GM21717 (cell line): ENCODE measurements at regions not wholly inside any gene's neighbourhood (a gene's known extent, or its start where the extent isn't known, plus 50 kb on each side); places are given as distances from the start of the nearest gene placed in this dataset.

Experiments used
- ATAC-seq: cut with Tn5 transposase; IDR thresholded peaks from one replicate; pipeline ENCODE4 v1.9.1; 2021; ENCODE audit warnings: mild to moderate bottlenecking, moderate library complexity; ENCODE audit not compliant: unreplicated experiment

DNA sequence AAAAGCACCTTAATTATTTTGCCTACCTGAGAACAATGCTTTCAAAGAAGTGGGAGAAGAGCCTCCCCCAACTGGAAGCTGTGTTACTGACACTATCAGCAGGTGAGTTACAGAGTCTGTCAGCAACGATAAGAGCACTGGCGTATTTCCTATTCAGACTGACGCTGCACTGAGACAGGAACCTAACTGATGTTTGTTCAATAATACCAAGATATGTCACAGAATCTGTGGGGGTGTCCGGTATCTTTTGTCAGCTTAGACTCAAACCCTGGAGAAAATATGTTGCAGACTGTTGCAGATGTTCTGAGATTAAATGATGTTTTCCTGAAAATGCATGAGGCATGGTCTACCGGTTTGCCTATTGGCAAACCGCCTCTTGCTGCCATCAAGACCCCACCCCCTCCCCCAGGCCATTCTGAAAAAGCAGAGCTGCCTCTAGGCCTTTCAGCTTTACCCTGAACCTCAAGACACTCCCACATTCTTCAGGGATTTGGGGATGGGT, 115.2 kb upstream of the KIT start:
- no peak for ATAC-seq

DNA sequence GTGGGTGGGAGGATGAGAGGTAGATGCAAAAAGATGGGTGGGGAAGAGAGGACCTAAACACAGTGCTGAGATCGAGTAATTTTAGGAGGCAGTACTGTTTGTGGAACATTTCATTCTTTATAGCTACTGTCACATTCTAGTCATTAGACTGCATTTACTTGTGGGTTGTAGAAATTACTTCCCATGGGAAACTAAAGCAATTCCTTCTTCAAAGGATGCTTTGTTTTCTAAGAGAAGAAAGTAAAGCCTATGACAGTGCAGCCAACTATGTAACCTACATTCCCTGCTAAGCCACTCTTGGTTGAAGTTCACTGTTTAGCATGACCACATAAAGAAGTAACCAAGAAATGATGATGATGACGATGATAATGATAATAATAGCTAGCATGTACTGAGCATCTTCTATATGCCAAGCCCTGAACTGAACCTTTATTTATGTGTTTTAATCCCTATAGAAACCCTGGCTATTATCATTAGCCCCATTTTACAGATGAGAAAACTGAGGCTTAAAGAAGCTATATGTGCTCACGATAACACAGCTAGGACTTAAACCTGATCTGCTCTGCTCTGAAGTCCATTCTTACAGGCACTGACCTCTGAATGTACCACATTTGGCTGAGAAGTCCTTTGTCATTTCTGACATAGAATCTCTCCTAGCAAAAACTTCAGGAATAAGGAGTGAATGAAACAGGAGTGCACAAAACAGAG, 114.5 kb upstream of the KIT start:
- ATAC-seq = no peak

DNA sequence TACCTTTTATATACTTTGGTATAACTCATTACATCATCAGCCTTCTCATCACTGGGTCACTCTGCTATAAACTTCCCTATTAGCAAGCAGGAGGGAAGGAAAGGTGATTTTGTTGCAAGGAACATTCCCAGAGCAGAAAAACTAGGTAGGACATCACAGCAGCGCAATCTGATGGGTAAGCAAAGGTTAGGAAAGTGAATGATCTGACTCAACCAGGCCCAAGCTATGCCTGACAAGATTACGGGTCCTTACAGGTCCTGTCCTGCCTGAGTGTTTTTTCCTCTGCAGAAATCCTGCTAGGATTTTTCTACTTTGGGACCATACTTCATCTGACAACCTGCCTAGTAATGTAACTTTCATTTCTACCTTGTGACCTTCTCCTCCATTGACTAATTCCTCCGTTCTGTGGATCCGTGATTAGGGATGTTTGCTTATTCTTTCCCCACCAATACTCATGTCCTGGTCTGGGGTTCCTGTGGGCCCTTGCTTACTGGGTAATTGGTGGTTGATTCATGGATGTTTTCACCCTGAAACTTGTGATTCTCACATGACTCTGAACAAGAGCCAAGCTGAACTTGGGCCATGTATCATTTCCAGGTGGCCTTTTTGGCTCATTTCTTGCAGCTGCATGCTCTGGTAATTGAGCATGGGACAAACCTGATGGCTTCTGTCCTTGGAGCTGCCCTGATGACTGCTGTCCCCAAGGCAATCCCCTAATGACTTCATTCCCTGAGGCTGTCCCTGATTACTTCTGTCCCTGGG, 111.9 kb upstream of the KIT start:
- no peak for ATAC-seq

DNA sequence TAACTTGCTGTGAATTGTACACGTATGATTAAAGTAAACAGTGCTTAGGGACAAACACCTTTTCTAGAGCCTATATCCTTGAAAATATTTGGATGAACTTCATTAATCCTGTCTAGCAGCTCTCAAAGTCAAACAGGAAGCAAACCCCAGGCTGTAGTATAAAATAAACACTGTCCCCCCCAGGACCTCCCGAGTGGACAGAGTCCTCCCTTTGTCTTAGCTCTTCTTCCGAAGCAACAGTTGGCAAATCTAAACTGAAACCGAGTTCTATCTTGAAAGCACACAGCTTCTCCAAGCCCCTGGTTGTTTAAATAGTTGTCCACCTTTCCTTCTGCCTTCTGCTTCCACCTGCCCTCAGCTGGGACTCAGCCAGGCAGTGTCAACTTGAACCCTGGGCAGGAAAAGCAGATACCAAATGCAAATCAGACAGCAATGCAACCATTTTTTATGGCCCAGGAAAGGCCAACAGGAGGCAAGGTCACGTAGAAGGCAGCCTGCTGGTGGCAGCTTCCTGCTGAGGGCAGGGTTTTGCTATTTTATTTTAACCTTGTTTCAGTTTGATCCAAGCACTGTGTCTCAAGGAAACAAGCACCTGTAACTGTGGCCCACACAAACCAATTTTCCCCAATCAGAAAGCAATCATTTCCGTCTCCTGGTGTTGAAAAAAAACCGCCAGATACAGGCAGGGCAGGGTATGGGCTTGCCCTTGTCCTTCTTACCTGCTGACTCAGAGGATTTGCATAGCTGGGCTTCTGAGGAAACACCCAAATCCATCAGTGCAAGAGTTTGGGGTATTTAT, 110.3 kb upstream of the KIT start:
- ATAC-seq = peak; percentile 70

DNA sequence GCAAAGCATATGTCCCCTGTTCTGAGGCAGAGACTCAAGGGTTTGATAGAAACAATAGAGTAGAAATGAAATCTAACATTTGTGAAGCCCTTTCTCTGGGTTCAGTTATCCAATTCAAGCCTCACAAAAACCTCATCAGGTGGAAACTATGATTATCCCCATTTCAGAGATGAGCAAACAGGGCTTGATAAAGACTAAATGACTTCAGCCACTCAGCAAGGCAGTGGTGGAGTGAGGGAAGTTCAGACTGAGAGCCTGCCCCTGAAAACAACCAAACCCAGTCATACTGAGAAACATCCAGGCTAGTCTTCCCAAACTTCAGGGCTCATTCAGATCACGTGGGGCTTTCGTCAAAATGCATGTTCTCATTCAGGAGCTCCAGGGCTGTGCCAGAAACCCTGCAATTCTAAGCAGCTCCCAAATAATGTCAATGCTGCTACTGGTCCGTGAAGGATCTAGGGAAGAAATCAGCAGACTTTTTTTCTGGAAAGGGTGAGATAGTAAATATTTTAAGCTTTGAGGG, 109.6 kb upstream of the KIT start:
- ATAC-seq = peak; percentile 51

DNA sequence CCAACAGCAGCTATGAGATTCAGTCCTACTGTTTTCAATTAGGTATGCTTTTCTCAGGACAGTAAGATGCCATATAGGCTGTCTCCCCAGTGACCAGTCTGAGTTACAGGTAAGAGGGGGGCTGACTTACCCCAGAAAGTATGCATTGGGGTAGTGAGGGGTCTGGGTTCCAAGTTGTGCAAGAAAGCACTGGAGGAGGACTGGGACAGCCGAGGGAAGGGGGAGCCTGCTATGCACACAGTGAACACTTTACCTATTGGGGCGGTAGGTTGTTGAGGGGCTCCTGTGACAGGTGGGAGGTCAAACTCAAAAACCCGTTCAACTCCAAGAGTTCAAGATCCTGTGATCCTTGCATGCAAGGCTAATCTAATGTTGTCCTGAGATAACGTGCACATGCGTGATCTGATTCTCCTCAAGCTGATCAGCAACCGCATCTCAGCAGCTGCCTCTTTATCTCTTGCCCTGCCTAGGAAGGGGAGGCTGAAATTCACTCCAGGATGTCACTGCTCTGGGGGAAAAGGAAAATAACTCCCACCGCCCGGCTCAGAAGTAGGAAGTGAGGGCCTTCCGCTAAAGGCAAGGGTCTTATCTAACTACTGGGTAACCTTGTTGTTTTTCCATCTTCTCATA, 108.8 kb upstream of the KIT start:
- ATAC-seq = no peak

DNA sequence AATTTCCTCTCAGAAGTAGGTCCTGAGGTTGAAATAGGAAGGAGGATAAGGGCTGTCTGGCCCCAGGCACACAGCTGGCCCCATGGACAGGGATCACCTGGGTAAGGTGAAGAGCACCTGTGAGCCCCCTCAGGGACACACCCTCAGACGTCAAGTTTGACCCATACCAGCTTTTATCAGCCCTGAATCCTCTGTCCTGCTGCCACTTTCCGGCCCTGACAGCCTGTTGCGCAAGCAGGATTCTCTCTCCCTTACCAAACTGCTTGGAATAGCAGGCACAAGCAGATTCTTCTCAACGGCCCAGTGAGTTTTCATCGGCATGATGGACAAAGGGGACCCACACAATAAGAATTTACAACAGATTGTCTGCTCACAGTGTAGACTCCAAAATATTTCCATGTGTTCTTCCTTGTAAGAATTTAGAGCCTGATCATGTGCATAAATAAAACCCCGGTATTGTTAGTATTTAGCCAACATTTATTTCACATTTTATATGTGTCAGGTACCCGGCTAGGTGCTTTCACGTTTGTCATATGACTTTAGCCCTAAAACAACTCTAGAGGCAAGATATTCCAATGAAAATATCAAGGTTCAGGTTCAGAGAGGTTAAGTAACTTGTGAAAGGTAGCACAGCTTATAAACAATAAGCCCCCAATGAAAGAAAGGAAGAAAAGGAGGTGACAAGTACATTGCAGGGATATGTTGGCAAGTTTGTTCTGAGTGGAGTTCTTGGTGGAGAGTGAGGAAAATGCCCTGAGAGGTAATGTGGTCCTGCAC, 107.2 kb upstream of the KIT start:
- no peak for ATAC-seq

DNA sequence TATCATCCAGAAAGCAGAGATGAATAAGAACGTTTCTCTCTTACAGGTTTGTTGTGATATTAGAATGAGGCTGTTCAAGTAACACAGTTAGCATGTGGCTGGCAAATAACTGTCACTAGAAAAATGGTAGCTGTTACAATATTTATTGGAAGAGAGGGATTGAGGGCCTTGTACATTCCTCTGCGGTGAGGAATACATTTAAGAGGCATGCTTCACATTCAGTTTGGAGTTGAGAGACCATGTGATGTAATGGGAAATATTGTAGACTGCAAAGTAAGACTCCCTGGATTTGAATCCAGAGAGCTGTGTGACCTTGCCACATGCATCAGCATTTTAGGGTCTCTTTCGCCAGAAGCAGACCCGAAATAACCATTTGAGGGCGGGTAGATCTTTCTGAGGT, 104.8 kb upstream of the KIT start:
- no peak for ATAC-seq

DNA sequence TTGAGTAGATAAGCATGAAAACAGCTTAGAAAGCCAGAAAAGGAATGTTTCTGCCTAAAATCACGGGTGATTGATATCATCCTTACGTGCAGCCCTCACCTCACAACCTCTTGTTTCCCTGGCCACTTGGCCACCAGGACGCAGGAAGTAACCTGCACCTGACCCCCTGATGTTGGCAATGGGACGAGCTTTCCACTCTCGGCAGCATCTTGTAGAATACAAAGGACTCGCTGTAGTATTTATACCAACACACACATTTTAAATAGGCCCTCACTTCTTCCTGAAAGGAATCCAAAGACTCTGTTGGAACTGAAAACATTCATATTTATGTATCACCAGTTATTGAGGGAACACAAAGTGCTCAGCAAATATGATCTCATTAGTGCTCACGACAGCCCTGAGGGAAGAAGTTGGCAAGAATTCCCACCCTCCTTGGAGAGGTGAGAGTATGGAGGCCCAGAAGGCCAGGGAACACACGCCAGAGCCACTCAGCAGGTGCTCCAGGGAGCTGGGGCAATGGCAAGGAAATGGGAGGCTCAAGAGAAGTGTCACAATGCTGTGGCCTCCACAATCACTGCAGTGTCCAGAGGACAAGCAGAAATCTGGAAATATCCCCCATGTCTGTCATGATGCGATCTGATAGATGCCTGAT, 103.3 kb upstream of the KIT start:
- ATAC-seq = no peak

DNA sequence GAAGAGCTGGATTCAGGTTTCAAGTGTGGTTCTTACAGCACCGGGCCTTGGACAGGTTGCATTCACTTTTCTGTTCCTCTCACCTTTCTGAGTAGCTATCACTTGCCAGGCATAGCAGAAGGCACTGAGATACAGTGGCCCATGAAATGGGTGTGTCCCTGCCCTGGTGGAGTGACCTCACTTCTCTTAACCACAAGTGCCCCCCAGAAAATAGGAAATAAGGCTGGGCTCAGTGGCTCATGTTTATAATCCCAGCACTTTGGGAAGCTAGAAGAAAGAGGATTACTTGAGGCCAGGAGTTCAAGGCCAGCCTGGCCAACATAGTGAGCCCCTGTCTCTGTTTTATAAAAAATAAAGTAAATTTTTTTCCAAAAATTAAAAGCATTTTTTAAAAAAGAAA, 101.7 kb upstream of the KIT start:
- ATAC-seq = no peak

DNA sequence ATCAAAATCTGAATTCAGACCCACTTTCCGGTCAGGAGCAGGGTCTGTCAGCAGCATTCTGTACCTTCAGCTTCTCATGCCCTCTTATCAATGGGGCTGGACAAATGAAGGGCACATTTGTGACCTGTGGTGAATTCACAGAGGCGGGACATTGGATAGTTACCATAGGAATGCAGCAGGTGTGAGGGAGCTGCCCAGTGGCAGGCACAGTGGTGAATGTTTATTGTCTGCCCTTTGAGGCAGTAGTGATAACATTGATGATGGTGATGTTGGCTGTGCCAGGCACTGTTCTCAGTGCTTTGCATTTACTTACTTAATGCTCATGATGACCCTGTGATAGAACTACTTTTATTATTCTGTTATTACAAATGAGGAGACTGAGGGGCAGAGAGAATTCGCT, 101.2 kb upstream of the KIT start:
- ATAC-seq = no peak

DNA sequence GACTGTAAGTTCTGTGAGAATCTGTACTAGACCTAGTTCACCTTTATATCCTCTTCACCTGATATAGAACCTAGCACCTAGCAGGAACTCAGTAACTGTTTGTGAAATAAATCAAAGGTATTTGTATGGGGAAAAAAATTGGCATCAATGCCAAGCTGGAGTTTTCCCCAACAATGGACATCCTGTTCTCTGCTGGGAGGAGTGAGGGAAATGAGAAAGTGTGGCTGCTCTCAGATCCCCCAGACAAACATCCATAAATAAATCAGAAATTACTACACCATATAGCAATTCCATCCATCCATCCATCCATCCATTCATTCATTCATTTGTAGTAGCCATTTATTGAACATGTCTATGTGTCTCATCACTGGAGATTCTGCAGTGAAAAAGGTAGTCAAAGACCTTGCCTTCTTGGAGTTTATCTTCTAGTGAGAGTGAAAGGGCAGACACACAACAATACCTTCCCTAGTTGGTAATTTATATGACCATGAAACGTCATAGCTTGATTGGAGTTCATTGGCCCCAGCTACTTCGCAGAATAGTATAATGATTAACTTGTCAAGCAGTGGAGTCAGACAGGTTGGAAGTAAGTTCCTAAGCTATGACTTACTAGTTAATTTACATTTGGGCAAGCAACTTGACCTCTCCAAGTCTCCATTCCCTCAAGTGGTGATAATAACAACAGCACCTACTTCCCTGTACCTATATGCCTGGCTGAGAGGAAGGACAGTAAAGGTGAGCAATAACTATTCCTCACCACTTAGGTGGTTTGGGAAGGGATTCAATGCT, 98.7 kb upstream of the KIT start:
- ATAC-seq = no peak

DNA sequence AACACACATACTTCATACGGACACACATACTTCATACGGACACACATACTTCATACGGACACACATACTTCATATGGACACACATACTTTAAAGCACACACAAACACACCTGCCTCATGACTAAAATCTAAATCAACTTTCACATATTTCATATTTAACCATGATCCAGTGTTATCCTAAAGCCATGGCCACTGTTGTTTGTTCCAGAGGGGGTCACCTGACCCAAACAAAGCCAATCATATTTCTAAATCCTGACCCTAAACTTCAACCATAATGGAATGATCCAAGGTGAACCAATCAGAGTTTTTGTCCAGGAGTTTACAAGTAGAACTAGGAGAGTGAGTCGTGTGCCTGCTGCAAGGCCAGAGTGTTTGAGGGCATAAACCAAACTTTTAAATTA, 97.2 kb upstream of the KIT start:
- ATAC-seq = no peak

DNA sequence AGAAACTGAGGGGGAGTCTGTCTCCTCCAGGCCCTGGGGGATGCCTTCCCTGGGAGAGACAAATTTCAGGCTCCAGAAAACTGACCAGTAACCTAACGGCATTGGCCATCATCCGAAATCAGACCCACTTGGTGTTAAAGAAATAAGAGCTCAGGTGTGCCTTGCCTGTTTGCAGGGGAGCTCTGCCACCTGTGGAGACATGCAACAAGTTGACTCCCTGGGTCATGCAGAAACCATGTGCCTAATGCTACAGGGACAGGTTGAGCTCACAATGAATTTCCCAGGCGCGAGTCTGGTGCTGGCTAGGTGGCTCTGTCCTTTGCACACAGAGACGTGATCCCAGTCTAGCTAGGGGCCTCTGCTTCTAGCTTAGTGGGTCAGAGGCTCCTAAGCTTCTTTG, 95.8 kb upstream of the KIT start:
- no peak for ATAC-seq

DNA sequence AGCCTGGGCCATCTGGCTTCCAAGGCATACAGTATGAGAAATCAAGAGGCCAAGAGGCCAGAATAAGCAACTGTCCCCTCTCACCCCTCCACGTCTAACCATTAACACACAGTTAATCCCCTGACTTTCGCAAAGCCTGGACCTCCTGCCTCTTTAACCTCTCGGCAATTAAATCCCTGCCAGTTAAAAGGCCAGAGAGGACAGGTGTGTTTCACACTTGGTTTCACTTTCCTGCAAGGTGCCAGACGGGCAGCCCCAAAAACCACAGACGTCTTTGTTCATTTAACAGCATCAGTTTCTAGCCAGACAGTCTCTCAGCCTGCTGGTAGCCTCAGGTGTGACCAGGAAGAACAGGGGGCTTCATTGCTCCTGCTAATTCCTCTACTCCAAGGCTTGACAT, 91.1 kb upstream of the KIT start:
- ATAC-seq = peak; percentile 89

DNA sequence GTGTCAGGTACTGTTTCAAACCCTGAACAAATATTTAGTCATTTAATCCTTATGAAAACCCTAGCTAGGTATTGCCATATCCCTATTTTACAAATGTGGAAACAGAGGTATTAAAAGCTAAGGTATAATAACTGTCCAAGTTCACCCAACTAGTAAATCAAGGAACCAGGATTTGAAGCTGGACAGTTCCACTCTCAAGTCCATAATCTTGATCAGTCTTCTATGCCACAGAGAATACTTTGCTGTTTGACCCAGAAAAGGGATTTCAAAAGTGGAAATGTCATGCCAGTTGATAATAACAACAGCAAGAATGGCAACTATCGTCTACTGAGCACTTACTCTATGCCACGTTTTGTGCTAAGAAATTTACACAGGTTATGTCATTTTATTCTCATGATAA, 90.4 kb upstream of the KIT start:
- ATAC-seq = no peak

DNA sequence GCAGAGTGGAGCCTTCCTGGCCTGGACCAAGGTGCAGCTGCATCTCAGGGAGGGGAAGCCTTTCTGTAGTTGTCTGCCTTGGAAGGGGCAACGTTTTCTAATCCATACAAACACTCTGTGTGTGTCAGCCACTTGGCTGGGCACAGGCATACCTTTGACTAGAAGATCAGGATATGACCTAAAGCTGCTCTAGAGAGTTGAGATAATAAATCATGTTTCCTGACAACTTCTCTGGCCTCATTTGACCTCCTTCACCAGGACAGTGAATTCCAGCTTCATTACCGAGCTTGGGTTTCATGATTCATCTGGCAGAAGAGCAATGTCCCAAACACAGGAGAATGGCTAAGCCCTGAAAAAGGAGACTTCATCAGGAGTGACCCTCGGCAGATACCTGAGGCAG, 89.6 kb upstream of the KIT start:
- ATAC-seq = no peak

DNA sequence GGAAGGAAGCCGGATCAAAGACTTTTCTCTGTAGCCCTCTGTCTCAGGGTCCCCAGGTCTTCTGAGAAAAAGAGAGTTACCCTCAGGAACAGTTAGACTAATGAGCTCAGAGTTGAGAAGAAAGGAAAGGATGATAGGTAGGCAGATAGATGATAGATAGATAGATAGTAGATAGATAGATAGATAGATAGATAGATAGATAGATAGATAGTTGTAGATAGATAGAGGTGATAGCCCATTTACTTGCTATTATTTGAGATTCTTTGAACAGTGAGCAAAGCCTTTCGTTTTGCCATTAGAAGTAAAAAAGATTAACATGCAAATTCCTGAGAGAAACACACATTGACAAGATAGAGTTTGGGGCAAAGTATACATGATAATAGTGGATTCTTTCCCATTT, 86.9 kb upstream of the KIT start:
- ATAC-seq = no peak
